NCI-H526 (cell line): ENCODE measurements at regions not wholly inside any gene's neighbourhood (a gene's known extent, or its start where the extent isn't known, plus 50 kb on each side); places are given as distances from the start of the nearest gene placed in this dataset.
"Not testable (repeated sequence)": the region's sequence is repeated elsewhere in the genome, so short reads cannot be mapped to it uniquely, and the experiment has no call there.

Experiments
- DNase-seq, 2 experiments: peaks; one replicate each; lab custom pipeline; 2025; lab: John Stamatoyannopoulos, UW

DNA sequence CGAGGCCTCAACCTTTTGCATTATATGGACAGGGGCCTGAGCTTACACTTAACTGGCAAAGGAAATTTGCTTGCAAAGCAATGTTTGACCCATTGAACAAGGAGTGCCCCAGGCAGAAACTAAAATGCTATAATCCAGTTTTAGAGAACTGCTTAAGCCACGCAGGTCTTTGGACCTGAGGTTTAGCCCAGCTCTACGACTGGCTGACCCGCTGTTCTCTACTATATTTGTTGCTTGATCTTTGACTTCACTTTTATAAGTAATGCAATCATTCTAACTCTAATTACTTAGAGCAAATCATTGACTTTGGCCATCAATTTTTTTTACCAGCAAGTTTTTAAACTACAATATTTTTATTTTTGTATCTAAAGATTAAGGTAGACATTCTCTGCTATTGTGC lies 268.8 kb downstream of the MREG start:
- no peak for DNase-seq

DNA sequence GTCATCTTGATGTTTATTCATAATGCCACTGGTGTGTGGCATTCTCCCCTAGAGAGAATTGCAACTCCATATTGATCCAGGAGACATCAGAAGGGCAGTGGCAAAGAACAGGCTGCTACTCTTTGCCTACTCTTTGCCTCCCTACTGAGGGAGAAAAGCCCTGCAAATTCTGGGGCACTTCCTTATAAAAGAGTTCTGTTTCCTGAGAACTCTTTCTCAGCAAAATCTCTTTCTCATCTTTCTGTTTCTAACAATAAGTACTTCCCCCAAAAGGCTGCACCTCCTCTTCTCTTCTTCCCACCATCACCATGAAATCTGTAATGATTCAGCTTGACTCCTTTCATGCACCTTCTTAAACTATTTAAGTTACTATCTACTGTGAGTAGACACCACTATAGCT lies 270.3 kb downstream of the MREG start:
- no peak for DNase-seq

DNA sequence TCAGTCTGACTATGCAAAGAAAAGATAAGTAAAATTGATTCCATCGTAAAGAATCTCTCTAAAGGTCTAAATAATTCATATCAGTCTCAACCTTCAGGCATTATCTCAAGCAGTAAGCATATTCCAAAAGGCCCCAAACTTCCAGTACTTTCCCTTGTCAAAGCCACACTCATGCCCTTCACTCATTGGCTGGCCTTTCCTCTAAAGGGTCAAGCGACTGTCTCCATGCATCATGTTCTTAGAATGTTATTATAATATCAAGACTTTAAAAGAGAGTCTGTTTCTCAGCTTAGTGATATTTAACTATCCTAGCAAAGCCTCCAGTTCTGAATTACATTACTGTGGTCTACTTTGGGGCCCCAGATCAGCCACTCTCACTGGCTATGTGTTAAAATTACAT lies 271.3 kb downstream of the MREG start:
- DNase-seq = no peak

DNA sequence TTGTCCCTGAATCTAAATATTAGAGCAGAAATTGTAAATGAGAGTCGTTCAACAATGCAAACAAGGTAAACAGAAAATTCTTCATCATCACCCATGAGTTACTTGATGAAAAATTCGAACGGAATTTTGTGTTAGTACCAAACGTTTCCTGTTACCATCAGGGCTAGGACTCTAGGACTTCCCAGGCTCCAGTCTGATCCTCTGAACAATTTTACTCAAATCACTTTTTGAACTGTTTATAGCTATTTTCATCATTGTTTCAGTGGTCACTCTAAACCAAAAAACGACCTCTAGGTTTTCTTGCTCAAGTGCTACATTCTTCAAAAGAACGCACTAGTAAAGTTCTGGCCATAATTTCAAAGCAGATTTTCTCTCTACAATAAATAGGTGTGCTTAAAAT lies 273.3 kb downstream of the MREG start:
- no peak for DNase-seq

DNA sequence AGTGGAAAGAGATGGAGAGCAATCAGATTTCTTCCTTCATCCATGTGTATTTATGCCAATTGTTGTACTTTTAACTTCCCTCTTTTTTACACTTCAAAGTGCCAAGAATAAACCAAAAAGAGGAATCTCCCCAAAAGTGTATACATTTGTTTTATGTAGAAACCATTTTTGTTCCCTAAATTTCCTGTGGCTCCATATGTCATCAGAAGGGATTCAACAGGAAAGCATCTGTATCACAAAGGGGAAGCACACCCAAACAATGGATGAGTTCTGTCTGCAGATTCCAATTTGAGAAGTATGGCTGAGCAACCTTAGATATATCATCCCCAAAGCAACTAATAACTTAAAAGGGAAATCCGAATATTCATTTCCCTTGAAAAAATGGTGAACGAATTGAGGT lies 275.0 kb downstream of the MREG start:
- no peak for DNase-seq

DNA sequence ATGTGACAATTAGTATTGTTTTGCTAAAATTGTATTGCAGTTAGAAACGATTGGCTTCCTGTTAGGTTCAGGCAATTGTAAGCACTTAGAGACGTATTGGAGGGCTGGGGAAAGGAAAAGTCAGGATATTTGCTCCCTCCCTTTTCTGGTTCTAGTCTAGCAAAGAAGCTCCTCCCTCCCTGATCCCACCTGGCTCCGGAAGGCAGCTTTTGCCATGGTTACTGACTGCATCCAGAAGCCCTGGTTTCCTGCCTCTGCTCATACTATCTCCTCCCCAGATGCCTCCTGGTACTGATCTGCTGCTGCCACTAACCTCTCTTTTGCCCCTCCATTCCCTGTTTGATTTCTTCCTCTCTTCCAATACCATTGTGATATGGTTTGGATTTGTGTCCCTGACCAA lies 275.9 kb downstream of the MREG start:
- no peak for DNase-seq

DNA sequence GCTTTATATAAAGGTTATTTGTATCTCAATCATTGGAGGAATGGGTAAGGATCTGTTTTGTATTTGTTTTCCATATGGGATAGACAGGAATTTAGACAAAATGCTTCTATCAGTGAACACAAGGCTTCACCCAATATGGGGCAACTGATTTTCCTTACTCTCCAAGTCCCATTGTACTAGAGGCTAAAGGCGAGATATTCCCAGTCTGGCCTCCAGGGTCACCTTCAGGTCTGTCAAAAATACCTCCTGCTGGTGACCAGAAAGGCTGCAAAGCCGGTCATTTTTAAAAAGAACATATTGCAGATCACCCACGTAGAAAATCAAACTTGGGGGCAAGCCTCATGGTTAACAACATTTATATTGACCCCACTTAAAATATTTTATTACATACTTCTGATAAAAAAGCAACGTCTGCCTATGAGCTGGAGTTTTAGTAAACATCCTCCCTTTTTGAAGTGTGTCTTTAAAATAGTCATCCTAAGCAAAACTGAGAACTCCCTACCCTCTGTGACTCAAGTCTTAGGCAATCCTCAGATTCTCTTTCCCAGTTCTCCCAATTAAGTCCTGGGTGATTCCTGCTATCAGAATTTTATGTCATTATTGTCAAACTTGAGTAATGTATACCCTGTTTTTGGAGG lies 276.6 kb downstream of the MREG start:
- peak in 1 of 2 experiments; percentile 10 for DNase-seq

DNA sequence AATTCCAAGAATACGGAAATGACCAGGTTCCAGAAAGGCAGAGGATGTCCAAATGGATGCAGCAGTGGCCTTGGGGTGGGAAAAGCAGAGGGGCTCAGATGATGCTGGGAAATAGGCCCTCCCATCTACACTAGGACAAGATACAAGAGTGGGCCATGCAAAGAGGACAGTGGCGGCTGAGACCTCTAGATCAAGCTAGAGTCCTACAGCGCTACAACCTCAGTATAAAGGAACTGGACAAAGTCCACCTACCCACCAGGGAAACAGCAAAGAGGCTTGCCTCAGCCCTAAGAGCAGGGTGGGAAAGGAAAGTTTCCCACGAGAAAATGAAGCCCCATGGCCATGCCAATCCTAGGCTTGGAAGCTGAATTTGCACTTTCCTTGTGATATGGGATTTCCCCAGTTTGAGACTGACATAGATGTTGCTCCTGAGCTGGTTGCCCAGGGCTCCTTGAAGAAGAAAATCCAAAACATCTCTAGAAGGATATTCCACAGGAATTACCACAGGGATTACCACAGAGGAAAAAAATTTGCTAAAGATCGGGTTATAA lies 282.2 kb downstream of the MREG start:
- no peak for DNase-seq

DNA sequence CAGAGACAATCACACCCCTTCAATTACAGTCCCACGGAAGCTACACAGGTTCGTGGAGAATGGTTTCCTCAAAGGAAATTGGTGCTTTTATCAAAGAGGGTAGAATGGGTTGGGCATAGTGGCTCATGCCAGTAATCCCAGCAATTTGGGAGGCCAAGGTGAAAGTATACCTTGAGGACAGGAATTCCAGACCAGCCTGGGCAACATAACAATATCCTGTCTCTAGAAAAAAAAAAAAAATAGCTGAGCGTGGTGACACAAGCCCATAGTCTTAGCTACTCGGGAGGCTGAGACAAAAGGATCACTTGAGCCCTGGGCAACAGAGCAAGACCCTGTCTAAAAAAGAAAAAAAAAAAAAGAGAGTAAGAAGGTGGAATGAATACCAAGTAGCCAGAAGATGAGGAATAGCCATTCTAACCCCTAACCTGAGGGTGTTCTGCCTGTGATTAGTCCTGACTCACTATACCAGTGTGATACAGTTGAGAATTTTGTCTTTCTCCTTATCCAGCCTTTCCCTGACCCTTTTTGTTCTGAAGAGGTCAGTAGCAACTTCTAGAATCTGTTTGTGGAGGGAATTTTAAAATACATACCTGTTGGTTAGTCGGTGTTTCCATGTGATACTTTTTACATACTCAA lies 283.2 kb downstream of the MREG start:
- DNase-seq = no peak

DNA sequence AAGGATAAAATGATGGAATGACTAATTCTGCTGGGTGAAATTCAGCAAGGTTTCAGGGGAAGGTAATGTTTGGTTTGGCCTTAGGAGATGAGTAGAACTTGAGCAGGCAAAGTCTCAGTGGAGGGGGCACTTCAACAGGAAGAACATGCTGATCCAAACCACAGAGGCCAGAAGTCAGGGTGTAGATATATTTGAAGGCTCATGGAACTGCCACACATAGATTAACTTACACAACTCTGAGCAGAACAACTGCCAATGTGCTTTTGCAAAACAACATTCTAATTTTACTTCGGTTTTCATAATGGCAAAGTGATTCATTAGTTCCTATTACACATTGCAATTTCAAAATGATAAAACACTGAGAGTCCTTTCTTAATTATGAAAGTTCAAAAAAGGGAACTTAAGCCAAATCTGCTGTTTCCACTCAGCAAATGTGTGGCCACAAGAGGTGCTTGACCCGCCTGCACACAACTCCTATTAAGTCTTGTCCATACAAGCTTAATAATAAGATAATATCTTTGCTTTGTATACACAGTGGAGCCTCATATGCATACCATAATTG lies 284.8 kb downstream of the MREG start:
- no peak for DNase-seq

DNA sequence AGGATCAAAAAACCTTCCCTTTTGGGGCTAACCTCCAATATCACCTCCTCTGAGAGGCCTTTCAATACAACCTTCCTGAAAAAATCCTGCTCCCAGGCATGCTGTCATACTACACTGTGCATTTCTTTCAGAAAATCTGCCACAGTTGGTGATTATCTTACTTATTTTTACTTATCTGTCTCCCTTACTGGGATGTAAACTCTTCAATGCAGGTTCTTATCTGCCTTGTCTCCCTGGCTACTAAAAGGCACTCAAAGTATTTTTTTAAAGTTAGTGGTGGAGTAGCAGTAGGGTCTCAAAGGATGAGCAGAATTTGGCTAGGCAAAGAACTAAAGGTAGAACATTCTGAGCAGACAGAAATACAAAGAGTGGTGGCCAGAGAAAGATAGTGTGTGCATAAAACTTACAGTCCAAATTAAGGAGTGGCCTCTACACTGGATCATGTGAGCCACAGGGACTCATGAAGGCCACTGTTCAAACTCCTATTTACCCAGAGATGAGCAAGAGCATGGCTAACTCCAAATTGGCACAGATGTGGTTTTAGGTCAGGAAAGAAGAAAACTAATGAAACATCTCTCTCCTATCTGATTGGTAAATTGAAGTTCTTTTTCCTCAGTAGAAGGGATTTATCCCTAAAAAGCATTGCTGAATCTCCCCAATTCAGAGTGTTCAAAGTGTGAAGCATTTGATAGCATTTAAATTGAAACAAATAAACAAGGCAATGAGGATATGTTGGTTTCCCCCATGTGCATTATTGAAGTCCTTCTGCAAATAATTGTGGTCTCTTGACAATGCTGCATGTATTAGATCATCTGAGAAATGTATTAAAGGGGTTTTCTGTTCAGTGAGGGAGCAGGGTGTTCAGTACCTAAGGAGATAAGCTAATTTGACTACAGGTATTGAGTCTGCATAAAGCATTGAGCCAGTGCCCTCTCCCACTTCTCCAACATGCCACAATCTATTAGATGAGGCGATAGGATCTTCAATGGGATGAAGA lies 285.5 kb downstream of the MREG start:
- DNase-seq = no peak

DNA sequence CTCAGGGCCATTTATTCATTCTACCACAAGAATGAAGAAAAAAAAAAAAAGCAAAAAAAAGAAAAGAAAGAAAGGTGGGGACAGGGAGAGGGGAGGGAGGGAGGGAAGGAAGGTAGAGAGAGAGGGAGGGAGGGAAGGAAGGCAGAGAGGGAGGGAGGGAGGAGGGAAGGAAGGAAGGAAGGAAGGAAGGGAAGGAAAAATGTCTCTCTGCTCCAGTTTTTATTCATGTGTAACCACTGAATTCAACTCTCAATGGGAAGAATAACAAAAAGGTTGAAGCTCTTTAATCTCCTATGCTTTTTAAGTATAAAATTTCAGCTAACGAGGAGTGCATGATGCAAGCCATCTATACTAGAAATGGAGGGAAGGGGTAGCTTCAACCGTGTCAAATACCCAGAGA lies 287.3 kb downstream of the MREG start:
- no peak for DNase-seq

DNA sequence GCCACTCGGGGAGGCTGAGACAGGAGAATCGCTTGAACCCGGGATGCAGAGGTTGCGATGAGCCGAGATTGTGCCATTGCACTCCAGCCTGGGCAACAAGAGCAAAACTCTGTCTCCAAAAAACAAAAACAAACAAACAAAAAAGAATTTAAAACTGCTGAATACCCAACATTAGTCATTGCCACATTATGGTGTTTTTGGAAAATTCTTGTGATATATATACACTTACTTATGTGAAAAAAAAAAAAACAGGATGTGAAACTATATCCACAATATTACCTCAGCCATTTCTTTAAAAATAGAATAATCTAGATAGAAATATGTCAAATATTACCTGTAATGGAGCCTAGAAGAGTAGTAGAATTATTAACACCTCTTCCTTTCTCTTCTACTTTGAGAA lies 288.3 kb upstream of the FN1 start:
- DNase-seq = no peak

DNA sequence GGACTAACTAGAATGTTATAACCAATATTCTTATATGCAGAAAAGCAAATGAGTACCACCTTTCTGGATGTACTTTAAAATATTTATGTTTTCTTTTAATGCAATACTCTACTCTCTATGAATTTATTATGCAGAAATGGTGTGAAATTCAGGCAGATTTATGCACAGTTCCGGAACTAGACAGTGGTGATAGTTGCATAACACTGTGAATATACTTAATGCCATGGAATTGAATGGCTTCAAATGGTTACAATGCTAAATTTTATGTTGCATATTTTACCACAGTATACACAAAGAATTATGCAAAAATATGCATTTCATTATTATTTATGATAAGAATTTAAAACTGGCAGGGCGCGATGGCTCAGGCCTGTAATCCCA lies 287.8 kb upstream of the FN1 start:
- DNase-seq = no peak

DNA sequence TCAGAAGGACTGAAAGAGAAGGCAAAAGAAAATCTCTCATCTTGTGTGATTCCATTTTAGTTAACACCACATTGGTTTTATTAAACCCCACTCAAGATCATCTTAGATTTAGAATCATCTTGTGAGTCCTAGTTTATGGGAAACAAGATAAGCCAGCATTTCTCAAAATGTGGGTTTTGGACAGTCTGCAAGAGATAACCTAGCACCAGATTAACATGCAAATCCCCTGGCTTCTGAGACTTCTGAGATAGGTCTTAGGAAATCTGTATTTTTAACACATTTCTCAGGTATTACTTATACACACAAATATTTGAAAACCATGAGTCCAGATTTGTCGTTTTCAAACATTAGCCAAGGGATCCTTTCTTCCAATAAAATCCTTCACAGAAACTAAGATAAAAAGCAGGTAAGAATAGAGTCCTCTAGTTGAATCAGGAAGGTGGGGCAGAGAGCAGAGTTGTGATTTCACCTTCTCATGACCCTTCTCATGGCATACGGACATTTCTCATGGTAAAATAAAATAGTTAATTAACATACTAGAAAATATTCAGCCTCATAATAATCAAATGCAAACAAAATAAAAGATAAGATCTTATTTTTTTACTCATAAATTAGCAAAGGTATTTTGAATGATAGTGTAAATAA lies 287.2 kb upstream of the FN1 start:
- no peak for DNase-seq

DNA sequence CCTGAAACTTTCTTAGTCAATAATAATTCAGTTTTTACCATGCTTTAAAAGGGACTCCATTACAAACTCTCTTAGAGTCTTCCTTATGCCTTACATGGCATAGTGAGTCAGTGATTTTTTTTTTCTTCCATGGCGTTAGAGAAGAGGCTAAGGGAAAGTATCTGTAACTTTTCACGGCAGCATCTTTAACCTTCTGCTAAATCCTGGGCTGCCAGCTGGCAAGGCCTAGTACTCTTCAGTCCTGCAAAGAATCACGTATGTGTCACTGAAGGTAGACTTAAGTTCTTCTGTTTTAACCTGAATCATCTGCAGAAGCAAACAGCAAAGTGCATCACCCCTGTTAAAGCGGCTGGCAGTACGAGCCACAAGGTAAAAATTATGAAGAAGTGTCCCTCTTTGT lies 286.3 kb upstream of the FN1 start:
- no peak for DNase-seq

DNA sequence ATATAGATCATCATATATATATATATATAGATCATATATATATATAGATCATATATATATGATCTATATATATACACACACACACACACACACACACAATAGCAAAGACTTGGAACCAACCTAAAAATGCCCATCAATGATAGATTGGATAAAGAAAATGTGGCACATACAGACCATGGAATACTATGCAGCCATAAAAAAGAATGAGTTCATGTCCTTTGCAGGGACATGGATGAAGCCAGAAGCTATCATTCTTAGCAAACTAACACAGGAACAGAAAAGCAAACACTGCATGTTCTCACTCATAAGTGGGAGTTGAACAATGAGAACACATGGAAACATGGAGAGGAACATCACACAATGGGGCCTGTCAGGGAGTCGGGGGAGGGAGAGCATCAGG lies 285.6 kb upstream of the FN1 start:
- DNase-seq = not testable (repeated sequence)

DNA sequence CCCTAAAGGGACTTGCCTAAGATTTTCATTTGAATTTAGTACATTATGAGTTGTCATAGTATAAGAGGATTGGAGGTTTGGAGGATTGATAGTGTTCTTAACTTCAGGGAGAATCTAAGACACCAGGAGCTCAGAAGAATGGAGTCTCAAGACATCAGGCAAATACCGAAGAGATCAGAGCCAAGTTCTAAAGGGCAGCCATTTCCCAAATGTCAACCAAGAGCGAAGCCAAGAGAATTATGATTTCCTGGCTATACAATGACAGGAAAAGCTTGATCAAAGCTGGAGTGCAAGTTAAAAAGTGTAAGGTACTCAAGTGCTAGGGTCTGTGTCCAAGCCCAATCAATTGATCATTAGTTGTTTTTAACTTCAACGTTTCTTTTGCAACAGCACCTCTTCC lies 283.0 kb upstream of the FN1 start:
- DNase-seq = no peak

DNA sequence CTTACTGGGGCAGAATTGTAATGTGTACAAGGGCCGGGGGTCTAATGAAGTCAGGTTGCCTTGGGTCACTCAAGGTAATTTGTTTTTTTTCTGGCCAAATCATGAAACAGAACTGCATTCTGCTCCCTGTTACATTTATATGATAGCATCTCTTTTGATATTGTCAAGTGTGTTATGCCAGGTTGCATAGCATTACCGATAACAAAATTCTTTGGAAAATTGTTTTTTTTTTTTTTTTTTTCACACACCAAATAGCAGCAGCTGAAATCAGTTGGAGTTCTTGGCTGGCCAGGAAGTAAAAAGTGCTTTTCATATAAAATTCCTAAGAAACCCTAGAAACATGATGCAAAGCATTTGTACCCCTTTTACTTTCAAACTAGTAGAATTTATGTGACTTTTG lies 282.6 kb upstream of the FN1 start:
- no peak for DNase-seq

DNA sequence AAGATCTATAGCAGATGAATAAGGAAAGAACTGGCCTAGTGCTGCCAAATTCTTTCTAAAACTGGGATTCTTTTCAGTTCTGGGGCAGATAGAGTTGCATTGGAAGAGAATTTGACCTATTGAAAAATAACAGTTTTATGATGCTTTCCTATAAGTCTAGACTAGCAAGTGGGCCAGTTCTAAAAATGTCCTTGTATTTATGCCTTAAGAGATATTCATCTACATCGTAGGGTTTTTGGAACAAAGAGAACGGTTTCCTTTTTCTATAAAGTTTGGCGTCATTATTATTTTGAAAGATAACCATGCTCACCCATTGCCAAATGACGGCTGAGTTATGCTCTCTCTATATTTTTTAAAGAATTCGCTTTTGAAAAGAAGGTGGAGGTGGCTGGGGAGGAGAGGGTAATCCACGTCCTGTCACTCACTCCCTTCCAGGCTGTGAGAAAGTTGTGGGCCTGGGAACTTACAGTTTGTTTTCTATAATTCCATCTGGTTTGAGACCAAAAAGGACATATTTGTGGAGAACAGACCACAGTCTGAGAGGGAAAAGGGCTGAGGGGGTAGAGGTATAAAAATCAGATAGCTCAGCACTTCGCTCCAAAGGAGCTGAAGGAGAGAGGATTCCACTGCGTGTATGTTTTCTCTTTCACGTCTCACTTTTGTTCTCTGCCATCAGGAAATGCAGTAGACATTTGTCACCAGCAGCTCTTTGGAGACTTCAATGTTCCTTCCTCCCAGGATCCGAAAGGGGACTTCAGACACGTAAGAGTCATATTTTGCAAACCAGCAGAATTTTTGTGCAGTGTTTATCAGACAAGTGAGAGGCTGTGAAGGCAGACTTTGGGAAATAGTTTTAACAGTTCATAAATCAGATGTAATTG lies 281.9 kb upstream of the FN1 start:
- DNase-seq = no peak

DNA sequence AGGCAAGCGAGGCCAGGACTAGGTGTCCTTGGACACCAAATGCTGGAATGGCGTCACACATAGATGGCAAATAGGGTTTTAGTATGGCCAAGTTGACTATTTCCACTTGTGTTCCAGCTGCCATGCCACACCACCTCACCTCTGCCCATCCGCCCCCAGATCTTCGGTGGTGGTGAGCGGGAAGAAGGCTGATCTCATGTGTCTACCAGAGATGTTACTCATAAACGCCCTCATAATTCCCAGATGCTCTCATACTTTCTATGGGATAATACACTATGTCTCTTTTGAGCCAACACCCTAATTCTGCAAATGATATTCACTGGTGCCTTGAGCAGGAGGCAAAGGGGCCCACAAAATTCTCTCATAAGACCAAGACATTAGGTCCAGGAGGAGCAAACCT lies 281.1 kb upstream of the FN1 start:
- no peak for DNase-seq
